CD4-positive, alpha-beta T cell treated with Interleukin-15 for 4 hours (primary cell): ENCODE measurements at regions not wholly inside any gene's neighbourhood (a gene's known extent, or its start where the extent isn't known, plus 50 kb on each side); places are given as distances from the start of the nearest gene placed in this dataset.
"Not testable (repeated sequence)": the region's sequence is repeated elsewhere in the genome, so short reads cannot be mapped to it uniquely, and the experiment has no call there.

Experiments
- DNase-seq: peaks from one replicate; pipeline ENCODE4 v3.0.0-alpha.2; 2020; ENCODE audit warnings: low spot score

- DNase-seq = no peak
Measured at GRCh38 chr9:1115370-1115769, 65.2 kb downstream of the DMRT2 start.

- no peak for DNase-seq
Measured at GRCh38 chr9:1117439-1117838, 67.3 kb downstream of the DMRT2 start.

GRCh38 chr9:1120500-1121165 is 70.5 kb downstream of the DMRT2 start:
- no peak for DNase-seq

GRCh38 chr9:1125741-1126140 is 75.6 kb downstream of the DMRT2 start:
- no peak for DNase-seq

- DNase-seq = no peak
Measured at GRCh38 chr9:1128046-1128445, 77.9 kb downstream of the DMRT2 start.

- no peak for DNase-seq
Measured at GRCh38 chr9:1129382-1129781, 79.2 kb downstream of the DMRT2 start.

GRCh38 chr9:1140057-1140456 is 89.9 kb downstream of the DMRT2 start:
- no peak for DNase-seq

GRCh38 chr9:1151691-1152090 is 101.5 kb downstream of the DMRT2 start:
- no peak for DNase-seq

GRCh38 chr9:1152171-1152570 is 102.0 kb downstream of the DMRT2 start:
- DNase-seq = no peak

- DNase-seq = no peak
Measured at GRCh38 chr9:1154739-1155138, 104.6 kb downstream of the DMRT2 start.

GRCh38 chr9:1155602-1156001 is 105.4 kb downstream of the DMRT2 start:
- no peak for DNase-seq

GRCh38 chr9:1156794-1157550 is 106.8 kb downstream of the DMRT2 start:
- no peak for DNase-seq

GRCh38 chr9:1157836-1158235 is 107.7 kb downstream of the DMRT2 start:
- no peak for DNase-seq

- no peak for DNase-seq
Measured at GRCh38 chr9:1170918-1171317, 120.8 kb downstream of the DMRT2 start.

GRCh38 chr9:1171546-1171945 is 121.4 kb downstream of the DMRT2 start:
- DNase-seq = no peak

- no peak for DNase-seq
Measured at GRCh38 chr9:1173211-1173610, 123.1 kb downstream of the DMRT2 start.

GRCh38 chr9:1173993-1174392 is 123.8 kb downstream of the DMRT2 start:
- no peak for DNase-seq

- DNase-seq = no peak
Measured at GRCh38 chr9:1179366-1179765, 129.2 kb downstream of the DMRT2 start.

- DNase-seq = no peak
Measured at GRCh38 chr9:1184146-1184545, 134.0 kb downstream of the DMRT2 start.

GRCh38 chr9:1187137-1187536 is 137.0 kb downstream of the DMRT2 start:
- not testable (repeated sequence) for DNase-seq

- DNase-seq = not testable (repeated sequence)
Measured at GRCh38 chr9:1195636-1196035, 145.5 kb downstream of the DMRT2 start.

- no peak for DNase-seq
Measured at GRCh38 chr9:1198085-1198484, 147.9 kb downstream of the DMRT2 start.

GRCh38 chr9:1200847-1201251 is 150.7 kb downstream of the DMRT2 start:
- DNase-seq = no peak

GRCh38 chr9:1201262-1201661 is 151.1 kb downstream of the DMRT2 start:
- DNase-seq = no peak
